ENCODE measurements at regions not wholly inside any gene's neighbourhood (a gene's known extent, or its start where the extent isn't known, plus 50 kb on each side); places are given as distances from the start of the nearest gene placed in this dataset.

DNA sequence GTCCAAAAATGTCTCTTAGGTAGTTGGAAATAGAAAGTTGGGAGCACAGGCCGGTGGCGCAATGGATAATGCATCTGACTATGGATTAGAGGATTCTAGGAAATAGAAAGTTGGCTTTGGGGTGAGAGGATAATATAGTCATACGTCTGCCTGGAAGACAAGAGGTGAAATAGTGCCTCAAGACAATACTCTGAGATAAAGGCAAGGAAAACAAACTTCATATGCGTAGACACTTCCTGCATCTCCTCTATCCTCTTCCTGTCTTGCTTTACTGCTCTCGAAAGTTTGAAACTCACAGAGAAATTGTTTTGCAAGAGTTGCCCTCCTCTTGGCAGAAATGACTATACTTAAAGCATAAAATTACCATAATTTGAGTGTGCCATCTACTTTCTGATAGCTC, 153.2 kb upstream of the FBXL7 start (continued):
- TF ChIP-seq, protein P1, sequence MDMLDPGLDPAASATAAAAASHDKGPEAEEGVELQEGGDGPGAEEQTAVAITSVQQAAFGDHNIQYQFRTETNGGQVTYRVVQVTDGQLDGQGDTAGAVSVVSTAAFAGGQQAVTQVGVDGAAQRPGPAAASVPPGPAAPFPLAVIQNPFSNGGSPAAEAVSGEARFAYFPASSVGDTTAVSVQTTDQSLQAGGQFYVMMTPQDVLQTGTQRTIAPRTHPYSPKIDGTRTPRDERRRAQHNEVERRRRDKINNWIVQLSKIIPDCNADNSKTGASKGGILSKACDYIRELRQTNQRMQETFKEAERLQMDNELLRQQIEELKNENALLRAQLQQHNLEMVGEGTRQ (IDR thresholded peaks at IDR 0.05; ENCODE audit: borderline replicate concordance, low read depth, low read length): no peak

DNA sequence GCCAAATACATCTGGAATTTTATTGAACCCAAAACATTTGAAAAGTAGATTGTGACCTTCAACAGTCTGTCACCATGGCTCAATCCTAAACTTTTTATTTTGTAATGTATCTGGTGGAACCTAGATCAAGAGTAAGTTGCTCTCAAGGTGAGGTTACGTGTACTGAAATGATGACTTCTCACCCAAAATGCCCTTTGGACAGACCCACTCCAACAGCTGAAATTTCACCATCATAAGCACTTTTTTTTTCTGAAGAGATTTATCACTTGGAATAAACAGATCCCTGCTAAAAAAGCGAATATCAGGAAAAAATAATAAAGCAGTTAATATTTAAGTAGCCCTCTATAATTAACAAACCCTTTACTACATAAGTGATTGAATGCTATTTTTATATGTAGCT, 155.0 kb upstream of the FBXL7 start:
- no peak overlapping the region for H3K4me2 ChIP-seq
- TF ChIP-seq YY1 (IDR thresholded peaks at IDR 0.05; ENCODE audit: low read depth) (no peak), ELF1 (IDR thresholded peaks at IDR 0.05) (no peak), CHD2 (IDR thresholded peaks at IDR 0.05; ENCODE audit: low read length, partially characterized antibody) (no peak), FOXM1 (IDR thresholded peaks at IDR 0.05; ENCODE audit: low read depth) (no peak), TEAD4 (IDR thresholded peaks at IDR 0.05; ENCODE audit: borderline replicate concordance, insufficient read depth) (no peak), TCF12 (IDR thresholded peaks at IDR 0.05) (no peak), EZH2phosphoT487 (IDR thresholded peaks at IDR 0.05; ENCODE audit: borderline replicate concordance, low read depth) (no peak), GATA2 (CRISPR knock-in tag; IDR thresholded peaks at IDR 0.05) (no peak)
- TF ChIP-seq, protein P2, sequence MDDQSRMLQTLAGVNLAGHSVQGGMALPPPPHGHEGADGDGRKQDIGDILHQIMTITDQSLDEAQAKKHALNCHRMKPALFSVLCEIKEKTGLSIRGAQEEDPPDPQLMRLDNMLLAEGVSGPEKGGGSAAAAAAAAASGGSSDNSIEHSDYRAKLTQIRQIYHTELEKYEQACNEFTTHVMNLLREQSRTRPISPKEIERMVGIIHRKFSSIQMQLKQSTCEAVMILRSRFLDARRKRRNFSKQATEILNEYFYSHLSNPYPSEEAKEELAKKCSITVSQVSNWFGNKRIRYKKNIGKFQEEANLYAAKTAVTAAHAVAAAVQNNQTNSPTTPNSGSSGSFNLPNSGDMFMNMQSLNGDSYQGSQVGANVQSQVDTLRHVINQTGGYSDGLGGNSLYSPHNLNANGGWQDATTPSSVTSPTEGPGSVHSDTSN (IDR thresholded peaks at IDR 0.05): no peak
- no peaks in the 10 kb centered on the region for H3K79me2 ChIP-seq (ENCODE audit: insufficient read depth)
- H3K4me3 ChIP-seq (ENCODE audit: low read depth in 2 of 2, low read length in 1 of 2): no peak overlapping the region
- H3K9ac ChIP-seq: no peak overlapping the region
- H3K27me3 ChIP-seq (ENCODE audit: insufficient read depth): no peaks in the 10 kb centered on the region
- no peak overlapping the region for H2AFZ ChIP-seq (ENCODE audit: low read depth)
- 35% methylated on average over 2 of the region's 2 CpGs for WGBS (ENCODE audit: low lambda C conversion rate)
- H3K4me1 ChIP-seq (ENCODE audit: control insufficient read depth in 1 of 2, insufficient read depth in 2 of 2, low read depth in 1 of 2, low read length in 1 of 2): no peaks in the 10 kb centered on the region; a peak in 1 of 4 replicates
- no peaks in the 10 kb centered on the region for H3K9me2 ChIP-seq
- H3K36me3 ChIP-seq (replicated peaks in 1 of 2; ENCODE audit: control insufficient read depth in 1 of 2, insufficient read depth in 2 of 2, low read length in 1 of 2): no peaks in the 10 kb centered on the region
- no peaks in the 10 kb centered on the region for H3F3A ChIP-seq (replicated peaks; ENCODE audit: insufficient read depth)
- ChIA-PET CTCF (interaction anchor here (0.6 kb wide), 1 partner anchor 93 kb away, joined by 3 read pairs; no protein-coding TSS in a partner anchor), POLR2A (no interaction called here)
- no peaks in the 10 kb centered on the region for H4K20me1 ChIP-seq (ENCODE audit: insufficient read depth)
- DNase-seq: no peak
- H3K27ac ChIP-seq (ENCODE audit: low read depth in 2 of 2, low read length in 1 of 2): no peak overlapping the region
- no peaks in the 10 kb centered on the region for H3K9me3 ChIP-seq

- POLR2A ChIA-PET: no interaction called here
- CTCF ChIA-PET: no interaction called here
- no CpG with 5 or more reads among the region's 1 CpG for WGBS (ENCODE audit: low lambda C conversion rate)
These were observed 161.4 kb upstream of the FBXL7 start for GRCh38 chr5:15338546-15338945.

More at GRCh38 chr5:15338546-15338945, 161.4 kb upstream of the FBXL7 start:
- Histone ChIP-seq H3K9me3 (no peaks in the 10 kb centered on the region), H3K27ac (ENCODE audit: low read depth in 2 of 2, low read length in 1 of 2) (no peak overlapping the region), H3K27me3 (ENCODE audit: insufficient read depth) (no peaks in the 10 kb centered on the region), H3K79me2 (ENCODE audit: insufficient read depth) (no peaks in the 10 kb centered on the region), H3F3A (replicated peaks; ENCODE audit: insufficient read depth) (no peaks in the 10 kb centered on the region), H3K4me3 (ENCODE audit: low read depth in 2 of 2, low read length in 1 of 2) (no peak overlapping the region), H3K36me3 (replicated peaks in 1 of 2; ENCODE audit: control insufficient read depth in 1 of 2, insufficient read depth in 2 of 2, low read length in 1 of 2) (no peaks in the 10 kb centered on the region), H4K20me1 (ENCODE audit: insufficient read depth) (no peaks in the 10 kb centered on the region), H3K9me2 (no peaks in the 10 kb centered on the region), H3K9ac (no peak overlapping the region), H3K4me1 (ENCODE audit: control insufficient read depth in 1 of 2, insufficient read depth in 2 of 2, low read depth in 1 of 2, low read length in 1 of 2) (no peaks in the 10 kb centered on the region; a peak in 1 of 4 replicates), H3K4me2 (no peak overlapping the region), H2AFZ (ENCODE audit: low read depth) (no peak overlapping the region)
- no peak for TF ChIP-seq ELF1 (IDR thresholded peaks at IDR 0.05)
- peak; percentile 29; the same call in 1 of the 2 replicates for TF ChIP-seq GATA2 (CRISPR knock-in tag; IDR thresholded peaks at IDR 0.05)
- TF ChIP-seq CTCF (IDR thresholded peaks at IDR 0.05): no peak
- no peak for DNase-seq

Measured in SK-N-SH (cell line).